ENCODE measurements at regions not wholly inside any gene's neighbourhood (a gene's known extent, or its start where the extent isn't known, plus 50 kb on each side); places are given as distances from the start of the nearest gene placed in this dataset.

DNA sequence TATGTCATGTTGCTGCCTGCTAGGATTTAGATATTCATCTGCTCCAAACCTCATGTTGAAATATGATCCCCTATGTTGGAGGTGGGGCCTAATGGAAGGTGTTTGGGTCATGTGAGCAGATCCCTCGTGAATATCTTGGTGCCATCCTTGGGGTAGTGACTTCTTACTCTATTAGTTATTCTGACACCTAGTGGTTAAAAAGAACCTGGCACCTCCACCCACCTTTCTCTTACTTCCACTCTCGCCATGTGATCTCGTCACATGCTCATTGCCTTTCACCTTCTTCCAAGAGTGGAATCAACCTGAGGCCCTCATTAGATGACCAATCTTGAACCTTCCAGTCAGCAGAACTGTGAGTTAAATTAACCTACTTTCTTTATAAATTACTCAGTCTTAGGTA is 549.4 kb upstream of the SYNCRIP start:
- TF ChIP-seq ZNF384 (IDR thresholded peaks at IDR 0.05) (no peak), SUZ12 (IDR thresholded peaks at IDR 0.05) (no peak)

All from HEK293T (cell line).